ENCODE measurements at regions not wholly inside any gene's neighbourhood (a gene's known extent, or its start where the extent isn't known, plus 50 kb on each side); places are given as distances from the start of the nearest gene placed in this dataset.
"Not testable (repeated sequence)": the region's sequence is repeated elsewhere in the genome, so short reads cannot be mapped to it uniquely, and the experiment has no call there.

GRCh38 chr9:42341860-42342259 lies 158.4 kb downstream of the SPATA31A6 start:
- not testable (repeated sequence) for H4K8ac ChIP-seq (ENCODE audit: low read depth, low read length); H4K91ac ChIP-seq (ENCODE audit: low read depth, low read length, poor library complexity); H3K27ac ChIP-seq (replicated peaks; ENCODE audit: low read length); H3K27me3 ChIP-seq (ENCODE audit: control insufficient read depth in 3 of 3, insufficient read depth in 3 of 3, low read depth in 1 of 3, low read length in 3 of 3); H2AFZ ChIP-seq (ENCODE audit: low read length); H3K4me3 ChIP-seq (ENCODE audit: low read length in 2 of 2); H3K18ac ChIP-seq (ENCODE audit: low read length); H3K36me3 ChIP-seq (replicated peaks in 1 of 2; ENCODE audit: control insufficient read depth in 2 of 2, insufficient read depth in 2 of 2, low read length in 2 of 2); H2BK5ac ChIP-seq (ENCODE audit: low read length); DNase-seq (ENCODE audit: low spot score); H2BK12ac ChIP-seq (ENCODE audit: low read length); H2BK15ac ChIP-seq (ENCODE audit: low read length); H3K23ac ChIP-seq (ENCODE audit: low read depth, low read length, poor library complexity); H3K14ac ChIP-seq (ENCODE audit: low read length); H3K4ac ChIP-seq (ENCODE audit: low read length); H2AK5ac ChIP-seq (ENCODE audit: low read depth, low read length); H3K79me1 ChIP-seq (ENCODE audit: low read depth, low read length); H3K4me1 ChIP-seq (ENCODE audit: control insufficient read depth in 2 of 2, insufficient read depth in 1 of 2, low read depth in 1 of 2, low read length in 2 of 2); H3K4me2 ChIP-seq (ENCODE audit: insufficient read depth, low read length, poor library complexity, severe bottlenecking); H2BK120ac ChIP-seq (ENCODE audit: low read depth, low read length); H3K9me3 ChIP-seq (replicated peaks in 1 of 2; ENCODE audit: control insufficient read depth in 2 of 2, insufficient read depth in 1 of 2, low read depth in 1 of 2, low read length in 2 of 2); H3K9ac ChIP-seq (ENCODE audit: low read depth, low read length, poor library complexity)
- WGBS, 2 donors (ENCODE audit: extremely low coverage in 2 of 2, insufficient read length in 2 of 2, insufficient replicate concordance in 1 of 2), result no CpG with 5 or more reads among the region's 7 CpGs

GRCh38 chr9:42342297-42342696 lies 158.8 kb downstream of the SPATA31A6 start:
- not testable (repeated sequence) for DNase-seq (ENCODE audit: low spot score); H2AK5ac ChIP-seq (ENCODE audit: low read depth, low read length); H3K23ac ChIP-seq (ENCODE audit: low read depth, low read length, poor library complexity); H3K9me3 ChIP-seq (replicated peaks in 1 of 2; ENCODE audit: control insufficient read depth in 2 of 2, insufficient read depth in 1 of 2, low read depth in 1 of 2, low read length in 2 of 2); H3K18ac ChIP-seq (ENCODE audit: low read length); H3K4me3 ChIP-seq (ENCODE audit: low read length in 2 of 2); H3K27ac ChIP-seq (replicated peaks; ENCODE audit: low read length); H3K4ac ChIP-seq (ENCODE audit: low read length); H3K79me1 ChIP-seq (ENCODE audit: low read depth, low read length); H3K4me1 ChIP-seq (ENCODE audit: control insufficient read depth in 2 of 2, insufficient read depth in 1 of 2, low read depth in 1 of 2, low read length in 2 of 2); H2AFZ ChIP-seq (ENCODE audit: low read length); H2BK120ac ChIP-seq (ENCODE audit: low read depth, low read length); H4K91ac ChIP-seq (ENCODE audit: low read depth, low read length, poor library complexity); H3K27me3 ChIP-seq (ENCODE audit: control insufficient read depth in 3 of 3, insufficient read depth in 3 of 3, low read depth in 1 of 3, low read length in 3 of 3); H3K4me2 ChIP-seq (ENCODE audit: insufficient read depth, low read length, poor library complexity, severe bottlenecking); H3K36me3 ChIP-seq (replicated peaks in 1 of 2; ENCODE audit: control insufficient read depth in 2 of 2, insufficient read depth in 2 of 2, low read length in 2 of 2); H2BK12ac ChIP-seq (ENCODE audit: low read length); H3K14ac ChIP-seq (ENCODE audit: low read length); H4K8ac ChIP-seq (ENCODE audit: low read depth, low read length); H2BK15ac ChIP-seq (ENCODE audit: low read length); H3K9ac ChIP-seq (ENCODE audit: low read depth, low read length, poor library complexity); H2BK5ac ChIP-seq (ENCODE audit: low read length)
- no CpG with 5 or more reads among the region's 7 CpGs for WGBS, 2 donors (ENCODE audit: extremely low coverage in 2 of 2, insufficient read length in 2 of 2, insufficient replicate concordance in 1 of 2)

- H3K27me3 ChIP-seq (ENCODE audit: control insufficient read depth in 3 of 3, insufficient read depth in 3 of 3, low read depth in 1 of 3, low read length in 3 of 3); H3K4me2 ChIP-seq (ENCODE audit: insufficient read depth, low read length, poor library complexity, severe bottlenecking); H3K36me3 ChIP-seq (replicated peaks in 1 of 2; ENCODE audit: control insufficient read depth in 2 of 2, insufficient read depth in 2 of 2, low read length in 2 of 2); H4K8ac ChIP-seq (ENCODE audit: low read depth, low read length); H2BK120ac ChIP-seq (ENCODE audit: low read depth, low read length); H2BK15ac ChIP-seq (ENCODE audit: low read length); H3K14ac ChIP-seq (ENCODE audit: low read length); H3K9ac ChIP-seq (ENCODE audit: low read depth, low read length, poor library complexity); H4K91ac ChIP-seq (ENCODE audit: low read depth, low read length, poor library complexity); H3K4me3 ChIP-seq (ENCODE audit: low read length in 2 of 2); H3K23ac ChIP-seq (ENCODE audit: low read depth, low read length, poor library complexity); H3K4me1 ChIP-seq (ENCODE audit: control insufficient read depth in 2 of 2, insufficient read depth in 1 of 2, low read depth in 1 of 2, low read length in 2 of 2); H2AFZ ChIP-seq (ENCODE audit: low read length); DNase-seq (ENCODE audit: low spot score); H3K27ac ChIP-seq (replicated peaks; ENCODE audit: low read length); H3K18ac ChIP-seq (ENCODE audit: low read length); H2BK5ac ChIP-seq (ENCODE audit: low read length); H2AK5ac ChIP-seq (ENCODE audit: low read depth, low read length); H3K4ac ChIP-seq (ENCODE audit: low read length); H3K79me1 ChIP-seq (ENCODE audit: low read depth, low read length); H3K9me3 ChIP-seq (replicated peaks in 1 of 2; ENCODE audit: control insufficient read depth in 2 of 2, insufficient read depth in 1 of 2, low read depth in 1 of 2, low read length in 2 of 2); H2BK12ac ChIP-seq (ENCODE audit: low read length): not testable (repeated sequence)
- no CpG with 5 or more reads among the region's 6 CpGs for WGBS, 2 donors (ENCODE audit: extremely low coverage in 2 of 2, insufficient read length in 2 of 2, insufficient replicate concordance in 1 of 2)
Measured at GRCh38 chr9:42344508-42344907, 161.0 kb downstream of the SPATA31A6 start.

- H2BK5ac ChIP-seq (ENCODE audit: low read length); H3K4me2 ChIP-seq (ENCODE audit: insufficient read depth, low read length, poor library complexity, severe bottlenecking); H2BK15ac ChIP-seq (ENCODE audit: low read length); H3K18ac ChIP-seq (ENCODE audit: low read length); H3K4ac ChIP-seq (ENCODE audit: low read length); H4K8ac ChIP-seq (ENCODE audit: low read depth, low read length); DNase-seq (ENCODE audit: low spot score); H2AFZ ChIP-seq (ENCODE audit: low read length); H4K91ac ChIP-seq (ENCODE audit: low read depth, low read length, poor library complexity); H3K4me3 ChIP-seq (ENCODE audit: low read length in 2 of 2); H3K9me3 ChIP-seq (replicated peaks in 1 of 2; ENCODE audit: control insufficient read depth in 2 of 2, insufficient read depth in 1 of 2, low read depth in 1 of 2, low read length in 2 of 2); H3K23ac ChIP-seq (ENCODE audit: low read depth, low read length, poor library complexity); H2BK120ac ChIP-seq (ENCODE audit: low read depth, low read length); H2AK5ac ChIP-seq (ENCODE audit: low read depth, low read length); H3K27ac ChIP-seq (replicated peaks; ENCODE audit: low read length); H2BK12ac ChIP-seq (ENCODE audit: low read length); H3K4me1 ChIP-seq (ENCODE audit: control insufficient read depth in 2 of 2, insufficient read depth in 1 of 2, low read depth in 1 of 2, low read length in 2 of 2); H3K9ac ChIP-seq (ENCODE audit: low read depth, low read length, poor library complexity); H3K36me3 ChIP-seq (replicated peaks in 1 of 2; ENCODE audit: control insufficient read depth in 2 of 2, insufficient read depth in 2 of 2, low read length in 2 of 2); H3K14ac ChIP-seq (ENCODE audit: low read length); H3K27me3 ChIP-seq (ENCODE audit: control insufficient read depth in 3 of 3, insufficient read depth in 3 of 3, low read depth in 1 of 3, low read length in 3 of 3); H3K79me1 ChIP-seq (ENCODE audit: low read depth, low read length): not testable (repeated sequence)
- no CpG with 5 or more reads among the region's 2 CpGs for WGBS, 2 donors (ENCODE audit: extremely low coverage in 2 of 2, insufficient read length in 2 of 2, insufficient replicate concordance in 1 of 2)
Measured at GRCh38 chr9:42346916-42347315, 163.5 kb downstream of the SPATA31A6 start.

All from neuronal stem cell (in vitro differentiated cells).